MM.1S (cell line): ENCODE measurements at regions not wholly inside any gene's neighbourhood (a gene's known extent, or its start where the extent isn't known, plus 50 kb on each side); places are given as distances from the start of the nearest gene placed in this dataset.

Experiments
- DNase-seq: peaks from one replicate; pipeline ENCODE4 v3.0.0-alpha.2; 2015
- H2AFZ ChIP-seq: fragments of 300-600 bp; sonication (generic); 2 replicates; pipeline ENCODE4 v1.6.0; 2016; ENCODE audit warnings: antibody characterized with exemption, low read length
- H3F3A ChIP-seq: fragments of 300-600 bp; sonication (generic); 2 replicates; pipeline ENCODE4 v1.6.1; 2016; ENCODE audit warnings: mild to moderate bottlenecking, antibody characterized with exemption, low read length, moderate library complexity, mixed read lengths; ENCODE audit not compliant: insufficient read depth
- H3K27ac ChIP-seq: fragments of 300-600 bp; sonication (generic); 2 replicates; pipeline ENCODE4 v1.5.1; 2016; ENCODE audit warnings: mild to moderate bottlenecking, low read length
- H3K27me3 ChIP-seq: fragments of 300-600 bp; sonication (generic); replicated peaks from 2 replicates; pipeline ENCODE4 v1.6.0; 2016; ENCODE audit warnings: low read length; ENCODE audit not compliant: insufficient read depth
- H3K36me3 ChIP-seq: fragments of 300-600 bp; sonication (generic); replicated peaks from 2 replicates; pipeline ENCODE4 v1.6.1; 2016; ENCODE audit warnings: mild to moderate bottlenecking, low read length, mixed read lengths; ENCODE audit not compliant: insufficient read depth
- H3K4me1 ChIP-seq: fragments of 300-600 bp; sonication (generic); 2 replicates; pipeline ENCODE4 v1.6.1; 2016; ENCODE audit warnings: low read length, mixed read lengths
- H3K4me2 ChIP-seq: fragments of 300-600 bp; sonication (generic); 2 replicates; pipeline ENCODE4 v1.6.0; 2016; ENCODE audit warnings: low read depth, low read length
- H3K4me3 ChIP-seq: fragments of 300-600 bp; sonication (generic); 2 replicates; pipeline ENCODE4 v1.5.1; 2016; ENCODE audit warnings: low read length, mixed read lengths
- H3K79me2 ChIP-seq: fragments of 300-600 bp; sonication (generic); 2 replicates; pipeline ENCODE4 v1.6.1; 2016; ENCODE audit warnings: mixed run types, low read length, mixed read lengths
- H3K9ac ChIP-seq: fragments of 300-600 bp; sonication (generic); 2 replicates; pipeline ENCODE4 v1.6.1; 2016; ENCODE audit warnings: low read length, mixed read lengths
- H3K9me2 ChIP-seq: fragments of 300-600 bp; sonication (generic); replicated peaks from 2 replicates; pipeline ENCODE4 v1.6.1; 2016; ENCODE audit warnings: mild to moderate bottlenecking, low read length, mixed read lengths; ENCODE audit not compliant: insufficient read depth
- H3K9me3 ChIP-seq: fragments of 300-600 bp; sonication (generic); replicated peaks from 2 replicates; pipeline ENCODE4 v1.6.1; 2016; ENCODE audit warnings: mild to moderate bottlenecking, low read length, mixed read lengths; ENCODE audit not compliant: insufficient read depth
- H4K20me1 ChIP-seq: fragments of 300-600 bp; sonication (generic); 2 replicates; pipeline ENCODE4 v1.6.1; 2016; ENCODE audit warnings: mild to moderate bottlenecking, low read length, moderate library complexity, mixed read lengths; ENCODE audit not compliant: insufficient read depth
- CTCF ChIP-seq: fragments of 300-600 bp; sonication (generic); IDR thresholded peaks from 2 replicates; pipeline ENCODE4 v1.5.1; 2016; ENCODE audit warnings: antibody characterized with exemption, low read length, mixed read lengths
- EZH2 ChIP-seq: fragments of 300-600 bp; sonication (generic); optimal IDR thresholded peaks from 2 replicates; pipeline ENCODE3; 2017; ENCODE audit warnings: low read depth, mild to moderate bottlenecking, antibody characterized with exemption, low read length, mixed read lengths
- EZH2phosphoT487 ChIP-seq: fragments of 300-600 bp; sonication (generic); IDR thresholded peaks from 2 replicates; pipeline ENCODE4 v1.6.1; 2018; ENCODE audit warnings: antibody characterized with exemption, low read length

GRCh38 chr10:121049923-121050322 is 198.8 kb downstream of the WDR11 start:
- H3K27ac ChIP-seq, result no peak overlapping the region
- no peaks in the 10 kb centered on the region for H3K9me2 ChIP-seq
- no peak overlapping the region for H3K4me2 ChIP-seq
- no peaks in the 10 kb centered on the region for H3K9me3 ChIP-seq
- H2AFZ ChIP-seq, result no peak overlapping the region
- TF ChIP-seq EZH2 (no peak), EZH2phosphoT487 (no peak), CTCF (no peak)
- H3K4me3 ChIP-seq, result no peak overlapping the region
- no peaks in the 10 kb centered on the region for H3K27me3 ChIP-seq
- no peaks in the 10 kb centered on the region for H3F3A ChIP-seq
- no peaks in the 10 kb centered on the region for H3K79me2 ChIP-seq
- no peaks in the 10 kb centered on the region for H4K20me1 ChIP-seq
- no peak overlapping the region for H3K9ac ChIP-seq
- DNase-seq, result no peak
- H3K36me3 ChIP-seq, result no peaks in the 10 kb centered on the region
- H3K4me1 ChIP-seq, result no peaks in the 10 kb centered on the region

GRCh38 chr10:121051171-121051570 is 200.0 kb downstream of the WDR11 start:
- no peaks in the 10 kb centered on the region for H3F3A ChIP-seq
- no peak for DNase-seq
- no peaks in the 10 kb centered on the region for H3K79me2 ChIP-seq
- no peak overlapping the region for H3K27ac ChIP-seq
- no peak overlapping the region for H3K4me3 ChIP-seq
- H3K9me3 ChIP-seq, result no peaks in the 10 kb centered on the region
- H3K4me2 ChIP-seq, result no peak overlapping the region
- H3K4me1 ChIP-seq, result no peaks in the 10 kb centered on the region
- no peak for TF ChIP-seq EZH2
- H2AFZ ChIP-seq, result no peak overlapping the region
- no peaks in the 10 kb centered on the region for H3K9me2 ChIP-seq
- no peaks in the 10 kb centered on the region for H4K20me1 ChIP-seq
- H3K27me3 ChIP-seq, result no peaks in the 10 kb centered on the region
- H3K36me3 ChIP-seq, result no peaks in the 10 kb centered on the region
- H3K9ac ChIP-seq, result no peak overlapping the region

- Histone ChIP-seq H3K79me2 (no peaks in the 10 kb centered on the region), H4K20me1 (no peaks in the 10 kb centered on the region), H2AFZ (no peak overlapping the region), H3F3A (no peaks in the 10 kb centered on the region), H3K9me2 (no peaks in the 10 kb centered on the region), H3K9ac (no peak overlapping the region), H3K27ac (no peak overlapping the region), H3K27me3 (no peaks in the 10 kb centered on the region), H3K4me2 (no peak overlapping the region), H3K4me1 (no peaks in the 10 kb centered on the region), H3K36me3 (no peaks in the 10 kb centered on the region), H3K4me3 (no peak overlapping the region), H3K9me3 (no peaks in the 10 kb centered on the region)
- TF ChIP-seq EZH2phosphoT487, result no peak
- TF ChIP-seq CTCF, result no peak
- TF ChIP-seq EZH2, result no peak
- DNase-seq, result no peak
These were observed 200.6 kb downstream of the WDR11 start for GRCh38 chr10:121051696-121052279.

- Histone ChIP-seq H2AFZ (no peak overlapping the region), H3K36me3 (no peaks in the 10 kb centered on the region), H3K4me3 (no peak overlapping the region), H3K9me3 (no peaks in the 10 kb centered on the region), H3K9me2 (no peaks in the 10 kb centered on the region), H3K4me1 (no peaks in the 10 kb centered on the region), H3K27ac (no peak overlapping the region), H3K4me2 (no peak overlapping the region), H3K79me2 (no peaks in the 10 kb centered on the region), H3F3A (no peaks in the 10 kb centered on the region), H3K27me3 (no peaks in the 10 kb centered on the region), H3K9ac (no peak overlapping the region), H4K20me1 (no peaks in the 10 kb centered on the region)
- DNase-seq, result no peak
- TF ChIP-seq EZH2phosphoT487, result no peak
- TF ChIP-seq CTCF, result no peak
- no peak for TF ChIP-seq EZH2
These were observed 202.0 kb downstream of the WDR11 start for GRCh38 chr10:121053151-121053550.
